GM18505 (cell line): ENCODE measurements at regions not wholly inside any gene's neighbourhood (a gene's known extent, or its start where the extent isn't known, plus 50 kb on each side); places are given as distances from the start of the nearest gene placed in this dataset.
A peak's percentile ranks its signal among the peaks of the same experiment; 100 is the strongest.
"Not testable (repeated sequence)": the region's sequence is repeated elsewhere in the genome, so short reads cannot be mapped to it uniquely, and the experiment has no call there.

Experiments used
- ATAC-seq: cut with Tn5 transposase; IDR thresholded peaks from one replicate; pipeline ENCODE4 v1.9.1; 2021; ENCODE audit not compliant: unreplicated experiment
- POLR2A ChIP-seq: IDR thresholded peaks from 4 replicates; pipeline ENCODE4 v1.6.1; 2011; ENCODE audit warnings: borderline replicate concordance; ENCODE audit not compliant: insufficient read depth, insufficient read length; ENCODE audit errors: extremely low read depth

DNA sequence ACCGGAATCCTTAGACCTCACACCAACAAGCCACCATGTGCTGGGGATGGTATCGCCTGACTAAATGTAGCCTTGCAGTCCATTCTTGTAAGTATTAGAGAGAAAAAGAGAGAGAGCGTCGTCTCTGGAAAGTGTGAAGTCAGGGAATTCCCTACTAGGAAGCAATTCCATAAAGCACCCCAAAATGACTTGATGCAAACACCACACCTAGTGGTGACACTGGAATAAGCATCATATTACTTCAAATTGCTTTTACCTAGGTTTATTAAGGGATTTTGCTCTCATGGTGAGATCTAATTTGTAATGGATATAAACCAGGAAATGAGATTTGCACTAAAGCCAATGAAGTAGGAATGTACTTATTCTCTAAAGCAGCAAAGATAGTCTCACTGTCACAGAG is 111.4 kb upstream of the METTL9 start:
- ATAC-seq: not testable (repeated sequence)

DNA sequence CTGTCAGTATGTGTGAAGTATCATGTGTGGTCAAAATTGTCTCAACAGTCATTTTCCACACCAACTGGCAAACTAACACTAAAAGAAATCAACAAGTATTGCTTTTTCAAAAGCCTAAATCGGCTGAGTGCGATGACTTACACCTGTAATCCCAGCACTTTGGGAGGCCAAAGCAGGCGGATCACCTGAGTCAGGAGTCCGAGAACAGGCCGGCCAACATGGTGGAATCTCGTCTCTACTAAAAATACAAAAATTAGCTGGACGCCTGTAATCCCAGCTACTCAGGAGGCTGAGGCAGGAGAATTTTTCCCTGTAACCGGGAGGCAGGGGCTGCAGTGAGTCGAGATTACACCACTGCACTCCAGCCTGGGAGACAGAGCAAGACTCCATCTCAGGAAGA is 100.3 kb upstream of the METTL9 start:
- not testable (repeated sequence) for ATAC-seq

DNA sequence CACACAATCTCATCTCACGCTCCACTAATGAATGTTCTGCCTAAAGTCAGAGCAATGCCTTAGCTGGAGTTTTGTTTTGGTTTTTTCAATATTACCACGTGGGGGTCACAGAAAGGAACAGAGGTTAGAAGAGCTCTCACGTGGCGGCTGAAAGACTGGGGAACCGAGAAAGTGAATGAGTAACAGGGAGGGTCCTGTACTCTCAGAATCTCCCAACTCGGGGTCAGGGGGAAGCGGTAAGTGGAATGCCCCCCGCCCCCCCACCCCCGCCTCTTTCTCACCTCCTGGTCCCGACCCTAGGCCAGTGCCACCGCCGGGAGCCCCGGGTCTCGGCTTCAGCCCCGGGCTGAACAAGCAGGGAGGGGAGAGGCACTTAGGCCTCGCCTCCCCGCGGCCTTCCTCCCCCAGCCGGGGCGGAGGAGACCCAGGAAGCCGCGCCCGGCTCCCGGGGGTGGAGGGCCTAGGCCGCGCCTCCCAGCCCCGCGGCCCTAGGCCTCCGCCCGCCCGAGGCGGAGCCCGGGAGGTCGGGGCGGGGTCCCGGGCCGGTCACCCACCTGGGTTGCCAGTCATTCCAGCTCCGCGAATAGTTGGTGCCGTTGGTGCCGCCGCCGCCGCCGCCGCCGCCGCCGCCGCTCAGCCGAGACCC is 98.0 kb upstream of the METTL9 start:
- ATAC-seq: peak; percentile 45

DNA sequence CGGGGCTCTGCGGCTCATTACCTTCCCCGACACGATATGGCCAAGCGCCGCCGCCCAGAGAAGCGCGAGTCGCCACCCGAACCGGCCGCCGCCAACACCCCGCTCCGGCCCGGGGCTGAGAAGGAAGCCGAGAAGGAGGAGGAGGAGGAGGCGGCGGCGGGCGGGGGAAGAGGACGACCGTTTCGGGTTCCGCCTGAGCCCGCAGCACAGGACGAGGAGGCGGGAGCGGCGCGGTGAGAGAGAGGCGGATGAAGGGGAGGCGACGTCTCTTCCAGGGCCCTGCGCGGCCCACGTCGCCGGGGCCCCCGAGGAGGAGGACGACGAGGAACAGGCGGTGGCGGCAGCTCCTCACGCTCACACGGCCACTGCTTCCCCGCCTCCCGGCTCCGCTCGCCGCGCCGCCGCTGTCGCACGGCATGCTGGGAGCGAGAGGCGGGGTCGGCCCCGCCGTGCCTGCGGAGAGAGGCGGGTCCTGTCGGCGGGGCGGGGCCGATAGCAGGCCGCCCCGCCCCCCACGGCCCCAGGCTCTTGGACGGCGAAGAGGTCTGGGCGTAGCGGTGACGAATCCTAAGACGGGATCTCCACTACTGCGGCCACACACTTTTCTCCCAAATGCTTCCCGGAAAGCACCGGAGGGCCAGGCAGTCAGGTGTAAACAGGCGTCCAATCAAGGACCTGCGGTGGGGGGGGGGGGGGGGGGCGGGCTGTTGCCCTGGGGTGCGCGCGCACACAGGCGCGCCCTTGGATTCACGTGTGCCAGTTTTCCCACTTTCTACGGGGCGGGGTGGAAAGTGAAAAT is 97.3 kb upstream of the METTL9 start:
- TF ChIP-seq POLR2A: peak; percentile 82
- ATAC-seq: peak; percentile 76

DNA sequence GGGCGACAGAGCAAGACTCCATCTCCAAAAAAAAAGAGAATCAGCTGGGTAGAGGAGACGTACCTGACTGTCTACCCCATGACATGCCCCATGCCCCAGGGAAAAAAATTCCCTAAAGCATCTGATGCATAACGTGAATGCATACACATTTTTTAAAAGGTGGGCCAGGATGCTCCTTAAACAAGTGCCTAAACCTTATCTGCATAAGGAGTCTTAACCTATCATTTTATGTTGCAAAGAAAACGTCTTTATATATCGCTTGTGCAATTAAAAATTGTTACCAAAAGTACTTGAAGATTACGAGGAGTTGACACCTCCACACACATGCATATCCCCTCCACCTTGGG is 95.8 kb upstream of the METTL9 start:
- ATAC-seq: not testable (repeated sequence)

DNA sequence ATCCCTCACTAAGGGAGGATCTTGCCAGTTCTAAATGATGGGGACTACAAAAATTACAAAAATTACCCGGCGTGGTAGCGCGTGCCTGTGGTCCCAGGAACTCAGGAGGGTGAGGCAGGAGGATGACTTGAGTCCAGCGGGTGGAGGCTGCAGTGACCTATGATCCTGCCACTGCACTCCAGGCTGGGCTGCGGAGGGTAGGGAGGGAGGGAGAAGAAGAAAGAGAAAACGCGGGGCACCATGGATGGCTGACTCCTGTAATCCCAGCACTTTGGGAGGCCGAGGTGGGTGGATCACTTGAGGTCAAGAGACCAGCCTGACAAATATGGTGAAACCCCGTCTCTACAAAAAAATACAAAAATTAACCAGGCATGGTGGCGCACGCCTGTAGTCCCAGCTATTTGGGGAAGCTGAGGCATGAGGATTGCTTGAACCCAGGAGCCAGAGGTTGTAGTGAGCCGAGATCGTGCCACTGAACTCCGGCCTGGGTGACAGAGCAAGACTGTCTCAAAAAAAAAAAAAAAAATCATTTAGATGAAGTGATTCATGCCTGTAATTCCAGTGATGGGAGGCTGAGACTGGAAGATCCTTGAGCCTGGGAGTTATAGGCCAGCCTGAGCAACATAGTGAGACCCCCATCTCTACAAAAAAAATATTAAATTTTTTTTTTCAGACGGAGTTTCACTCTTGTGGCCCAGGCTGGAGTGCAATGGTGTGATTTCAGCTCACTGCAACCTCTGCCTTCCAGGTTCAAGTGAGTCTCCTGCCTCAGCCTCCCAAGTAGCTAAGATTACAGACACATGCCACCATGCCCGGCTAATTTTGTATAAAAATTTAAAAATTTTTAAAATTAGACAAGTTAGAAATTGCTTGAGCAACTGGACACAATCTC is 95.2 kb upstream of the METTL9 start:
- not testable (repeated sequence) for ATAC-seq

DNA sequence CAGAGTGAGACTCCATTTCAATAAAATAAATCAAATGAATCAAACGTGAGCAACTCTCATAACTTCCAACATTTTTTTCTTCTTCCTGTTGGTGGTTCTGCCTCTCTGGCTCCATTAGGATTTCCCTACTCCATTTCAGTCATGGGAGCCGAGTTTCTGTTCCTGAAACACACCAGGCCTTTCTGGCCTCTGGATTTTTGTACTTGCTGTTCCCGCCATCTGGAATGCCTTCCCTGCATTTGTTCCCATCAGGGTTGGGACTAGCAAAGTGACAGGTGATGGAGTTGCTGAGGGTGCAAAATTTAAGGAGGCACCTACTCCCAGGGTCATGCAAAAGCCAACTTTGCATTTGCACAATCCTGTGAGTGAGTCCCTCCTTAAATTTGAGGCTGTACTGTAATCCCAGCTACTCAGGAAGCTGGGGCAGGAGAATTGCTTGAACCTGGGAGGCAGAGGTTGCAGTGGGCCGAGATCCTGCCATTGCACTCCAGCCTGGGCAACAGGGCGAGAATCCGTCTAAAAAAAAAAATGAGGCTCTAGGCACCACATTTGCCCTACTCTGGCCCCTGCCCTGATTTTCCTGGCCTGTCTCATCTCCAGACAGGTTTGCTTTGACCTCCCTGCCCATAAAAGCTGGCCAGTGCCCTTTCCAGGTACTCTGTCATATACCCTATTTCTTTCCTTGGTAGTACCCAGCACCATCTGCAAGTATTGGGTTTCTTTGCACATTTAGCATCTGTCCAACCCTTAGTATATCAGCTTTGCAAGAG is 93.4 kb upstream of the METTL9 start:
- not testable (repeated sequence) for ATAC-seq

DNA sequence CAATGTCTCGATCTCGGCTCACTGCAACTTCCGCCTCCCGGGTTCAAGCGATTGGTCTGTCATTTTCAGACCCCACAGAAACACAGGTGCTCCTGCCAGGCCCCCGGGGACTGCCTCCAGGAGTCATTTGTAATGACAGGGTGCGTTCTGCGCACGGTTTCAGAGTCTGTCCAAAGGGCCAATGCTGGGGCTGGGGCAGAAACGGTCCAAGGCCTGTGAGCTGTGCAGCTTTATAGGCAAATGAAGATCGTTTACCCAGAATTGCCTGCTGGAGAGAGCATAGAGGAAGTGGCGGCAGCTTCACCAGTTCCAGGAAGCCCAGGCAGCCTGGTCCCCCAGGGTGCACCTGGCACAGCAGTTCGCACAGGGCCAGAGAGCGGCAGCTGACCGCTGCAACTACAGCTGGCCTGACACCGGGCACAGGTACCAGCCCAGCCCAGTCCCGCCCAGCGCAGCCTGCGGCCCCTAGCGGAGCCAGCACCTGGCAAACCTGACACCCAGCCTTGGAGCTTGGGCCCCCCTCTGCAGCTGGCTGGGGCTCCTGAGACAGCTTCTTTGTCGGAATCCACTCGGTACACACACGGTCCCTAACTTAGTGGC is 92.4 kb upstream of the METTL9 start:
- peak; percentile 48 for TF ChIP-seq POLR2A
- ATAC-seq: peak; percentile 40

DNA sequence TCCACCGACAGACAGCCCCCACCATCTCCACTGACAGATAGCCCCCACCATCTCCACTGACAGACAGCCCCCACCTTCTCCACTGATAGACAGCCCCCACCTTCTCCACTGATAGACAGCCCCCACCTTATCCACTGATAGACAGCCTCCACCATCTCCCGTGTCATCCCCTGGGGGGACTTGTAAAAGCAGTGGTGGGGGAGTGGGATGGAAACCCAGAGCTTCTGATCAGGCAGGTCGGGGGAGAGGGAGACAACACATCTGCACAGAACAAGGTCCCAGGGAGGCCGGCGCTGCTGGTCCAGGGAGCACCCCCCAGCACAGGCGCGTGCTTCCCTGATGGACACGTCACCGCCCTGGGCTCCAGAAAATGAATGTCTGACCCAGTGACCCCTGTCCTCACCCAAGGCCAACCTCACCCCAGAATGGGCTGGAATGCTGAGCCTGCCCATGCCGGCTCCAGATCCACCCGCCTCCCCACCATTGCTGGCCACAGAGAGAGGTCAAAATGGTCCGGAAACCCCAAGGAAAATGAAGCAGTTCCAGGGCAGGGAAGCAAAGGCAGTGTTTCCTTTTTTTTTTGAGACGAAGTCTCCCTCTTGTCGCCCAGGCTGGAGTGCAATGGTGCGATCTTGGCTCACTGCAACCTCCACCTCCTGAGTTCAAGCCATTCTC is 91.6 kb upstream of the METTL9 start:
- ATAC-seq: not testable (repeated sequence)

DNA sequence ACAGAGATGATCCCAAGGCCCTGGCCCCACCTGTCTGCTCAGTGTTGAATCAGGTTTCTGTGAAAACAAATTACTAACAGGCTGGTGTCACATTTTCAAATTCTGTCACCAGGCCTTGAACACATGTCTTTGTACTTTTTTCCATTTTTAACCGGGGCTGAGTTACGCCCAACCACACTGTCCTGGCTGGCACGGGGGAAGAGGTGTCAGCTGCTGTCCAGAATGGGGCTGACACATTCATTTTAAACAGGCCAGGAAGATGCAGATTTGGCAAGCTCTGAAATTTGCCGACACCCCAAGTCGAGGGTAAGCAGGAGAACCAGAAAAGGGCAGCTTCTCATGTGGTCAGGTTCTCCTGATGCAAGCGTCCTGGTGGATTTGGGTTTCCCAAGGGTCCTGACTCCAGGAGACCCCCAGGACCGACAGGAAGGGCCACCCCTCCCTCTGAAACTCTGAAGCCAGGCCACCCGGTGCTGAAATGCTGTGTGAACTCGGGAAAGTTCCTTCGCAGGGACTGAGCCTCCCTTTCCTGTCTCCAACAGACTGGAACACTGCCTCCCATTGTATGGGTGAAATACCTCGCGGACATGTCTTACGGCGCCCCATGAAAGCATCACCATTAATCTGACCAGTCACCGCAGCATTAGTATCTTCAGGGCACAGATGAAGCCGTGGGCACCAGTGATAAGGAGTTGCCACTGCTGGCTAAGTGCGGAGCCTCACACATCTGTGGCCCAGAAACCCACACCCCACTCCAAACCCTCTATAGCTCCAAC is 90.5 kb upstream of the METTL9 start:
- not testable (repeated sequence) for ATAC-seq

DNA sequence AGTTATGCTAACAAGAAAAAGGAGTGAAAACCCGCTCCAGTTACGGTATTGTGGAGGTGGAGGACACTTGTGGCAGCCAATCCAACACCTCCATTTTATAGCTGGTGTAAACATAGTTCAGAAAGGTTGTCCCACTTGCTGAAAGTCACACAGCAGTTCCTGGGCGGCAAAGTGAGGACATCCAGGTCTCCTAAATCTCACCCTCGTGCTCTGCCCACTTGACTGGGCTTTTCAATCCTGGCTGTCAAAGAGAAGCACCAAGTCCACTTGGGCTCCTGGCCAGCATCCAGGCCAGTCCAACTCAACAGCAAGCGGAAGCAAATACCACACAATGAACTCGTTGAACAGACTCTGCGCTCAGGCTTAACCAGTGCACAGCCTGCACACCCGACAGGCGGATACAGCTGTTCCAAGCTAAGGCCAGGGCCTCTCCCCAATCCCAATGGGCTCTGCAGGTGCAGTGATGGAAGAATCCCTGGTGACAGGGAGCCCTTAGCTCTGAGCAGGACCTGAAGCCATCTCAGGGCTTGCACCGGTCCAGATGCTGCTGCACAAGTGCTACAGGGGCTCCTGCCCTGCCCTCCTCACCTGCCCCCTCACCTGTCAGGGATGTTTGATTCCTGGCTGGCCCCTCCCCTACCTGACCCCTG is 89.8 kb upstream of the METTL9 start:
- ATAC-seq: not testable (repeated sequence)

DNA sequence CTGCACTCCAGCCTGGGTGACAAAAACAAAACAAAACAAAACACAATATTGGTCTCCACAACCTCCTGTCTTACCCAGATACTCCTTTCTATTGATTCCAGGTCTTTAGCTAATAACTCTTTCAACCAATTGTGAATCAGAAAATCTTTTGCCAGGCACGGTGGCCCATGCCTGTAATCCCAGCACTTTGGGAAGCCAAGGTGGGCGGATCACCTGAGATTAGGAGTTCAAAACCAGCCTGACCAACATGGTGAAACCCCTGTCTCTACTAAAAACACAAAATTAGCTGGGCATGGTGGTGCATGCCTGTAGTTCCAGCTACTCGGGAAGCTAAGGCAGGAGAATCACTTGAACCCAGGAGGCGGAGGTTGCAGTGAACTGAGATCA is 88.5 kb upstream of the METTL9 start:
- not testable (repeated sequence) for ATAC-seq

DNA sequence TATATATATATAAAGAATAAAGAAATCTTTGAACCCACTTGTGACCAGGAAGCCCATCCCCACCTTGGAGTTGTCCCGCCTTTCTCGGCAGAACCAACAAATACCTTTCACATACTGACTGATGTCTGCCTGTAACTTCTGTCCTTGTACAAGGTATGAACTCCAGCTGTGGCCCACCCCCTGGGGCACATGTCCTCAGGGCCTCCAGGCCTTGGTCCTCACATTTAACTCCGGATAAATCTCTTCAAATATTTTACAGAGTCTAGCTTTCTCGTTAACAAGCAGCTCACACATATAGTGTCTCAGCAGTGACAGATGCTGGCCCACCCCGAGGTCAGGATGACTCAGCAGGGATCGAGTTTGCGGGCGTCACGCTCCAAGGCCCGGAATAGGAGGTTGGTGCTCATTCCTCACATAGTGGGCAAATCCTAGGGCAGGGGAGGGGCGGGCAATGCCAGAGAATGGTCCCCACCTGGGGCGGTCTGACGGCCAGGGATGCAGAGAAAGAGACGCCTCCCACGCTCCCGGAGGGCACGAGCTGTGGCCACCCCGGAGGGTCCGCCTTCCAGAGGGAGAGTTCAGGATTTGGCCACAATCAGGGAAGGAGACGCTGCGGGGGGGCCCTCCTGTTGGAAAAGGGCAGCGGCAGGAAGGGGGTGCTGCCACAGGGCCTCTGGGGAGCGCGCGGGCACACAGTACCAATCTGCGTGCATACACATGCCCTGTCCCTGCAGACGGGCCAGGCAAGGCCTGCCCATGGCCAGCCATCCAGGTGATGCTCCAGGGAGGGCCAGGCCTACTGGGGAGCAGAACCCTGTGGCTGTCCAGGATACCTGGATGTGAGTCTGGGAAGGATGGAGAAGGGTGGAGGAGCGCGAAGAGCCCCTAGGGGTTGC is 87.8 kb upstream of the METTL9 start:
- ATAC-seq: not testable (repeated sequence)

DNA sequence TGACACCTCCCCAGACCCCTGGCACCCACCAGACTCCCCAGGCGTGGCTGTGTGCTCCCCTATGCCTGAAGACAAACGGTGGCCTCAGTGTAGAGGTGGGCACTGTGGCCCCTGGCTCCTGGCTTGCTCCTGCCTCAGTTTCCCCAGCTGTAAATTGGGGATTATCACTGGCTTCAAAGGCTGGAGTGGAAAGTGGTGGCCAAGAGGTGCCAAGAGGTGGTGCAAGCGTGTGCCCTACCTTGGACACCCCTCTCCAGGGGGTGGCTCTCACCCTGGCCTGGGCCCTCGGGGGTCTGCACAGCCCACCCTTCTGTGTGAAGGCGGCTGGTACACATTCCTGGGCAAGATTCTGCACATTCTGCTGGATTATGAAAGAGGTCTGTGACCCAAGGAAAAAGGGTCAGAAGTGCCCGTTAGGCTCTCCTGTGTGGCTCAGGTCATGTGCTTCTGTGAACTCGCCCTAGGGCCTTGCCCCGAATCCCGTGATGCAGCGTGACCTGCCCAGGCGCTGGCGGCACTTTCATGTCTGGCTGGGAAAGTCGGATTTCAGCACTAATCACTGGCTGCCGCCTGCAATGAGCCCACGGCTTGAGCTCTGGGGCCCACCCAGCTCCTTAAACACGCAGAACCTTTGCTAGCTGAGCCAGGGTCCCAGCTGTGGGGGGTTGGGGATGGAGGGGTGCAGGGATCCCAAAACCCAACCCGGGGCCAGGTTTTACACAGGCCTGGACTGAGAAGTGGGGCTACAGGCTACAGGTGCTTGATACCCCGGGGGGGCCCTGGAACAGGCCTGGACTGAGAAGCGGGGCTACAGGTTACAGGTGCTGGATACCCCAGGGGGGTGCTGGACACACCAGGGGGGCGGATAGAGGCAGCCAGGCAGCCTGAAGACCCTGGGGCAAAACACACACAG is 86.8 kb upstream of the METTL9 start:
- ATAC-seq: not testable (repeated sequence)

DNA sequence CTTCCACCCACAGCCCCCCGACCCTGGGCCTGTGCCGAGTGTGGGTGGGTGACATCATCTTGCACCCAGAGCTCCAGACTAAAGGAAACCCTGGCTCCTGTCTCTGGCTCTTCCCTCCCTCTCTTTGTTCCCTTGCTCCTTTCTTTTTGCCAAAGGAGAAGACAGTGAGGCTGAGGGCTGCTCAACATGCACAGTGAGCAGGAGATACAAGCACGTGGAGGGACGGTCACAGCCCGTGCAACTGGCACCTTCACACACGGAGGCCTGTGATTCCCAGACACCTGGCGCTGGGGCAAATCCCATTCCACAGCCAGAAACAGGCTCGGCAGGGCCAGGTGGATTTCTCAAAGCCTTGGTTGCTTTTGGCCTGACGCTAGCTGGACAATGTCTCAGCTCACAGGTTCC is 86.0 kb upstream of the METTL9 start:
- not testable (repeated sequence) for ATAC-seq

DNA sequence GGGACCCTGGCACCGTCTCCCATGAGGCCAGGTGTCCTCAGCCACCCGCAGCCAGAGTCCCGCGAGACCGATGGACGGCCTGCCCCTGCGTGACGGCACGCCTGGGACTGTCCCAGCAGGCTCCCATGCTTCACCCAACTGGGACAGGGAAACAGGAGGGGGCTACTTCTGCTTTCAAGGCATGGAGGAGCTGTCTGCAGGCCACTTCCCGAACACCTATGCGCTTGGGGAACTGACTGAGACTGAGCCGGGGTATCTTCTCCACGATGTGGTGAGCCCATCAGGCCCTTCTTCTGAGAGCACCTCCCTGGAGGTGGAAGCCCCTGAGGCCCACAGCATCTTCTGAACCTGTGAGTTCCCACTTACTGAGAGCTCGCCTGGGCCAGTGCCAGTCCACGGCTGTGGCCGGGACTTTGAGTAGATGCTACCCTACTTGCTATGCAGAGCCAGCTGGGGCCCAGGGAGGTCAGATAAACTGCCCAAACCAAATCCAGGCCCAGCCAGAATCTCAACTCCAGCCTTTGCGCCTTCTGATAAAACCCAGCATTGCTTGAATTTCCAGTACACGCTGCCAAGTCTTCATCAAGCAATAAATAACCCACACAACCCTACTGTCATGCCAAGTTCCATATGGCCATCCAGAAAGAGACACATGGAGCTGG is 85.4 kb upstream of the METTL9 start:
- not testable (repeated sequence) for ATAC-seq
